SK-N-SH (cell line): ENCODE measurements at regions not wholly inside any gene's neighbourhood (a gene's known extent, or its start where the extent isn't known, plus 50 kb on each side); places are given as distances from the start of the nearest gene placed in this dataset.

Source experiments
- CTCF ChIA-PET: fragments of 300-600, 350-600 bp; formaldehyde crosslinking; extraction: SDS; loops from one replicate; lab custom pipeline; 2021; lab: Yijun Ruan, JAX
- POLR2A ChIA-PET: fragments of 350-600 bp; sonication (Branson Sonifier 250); formaldehyde crosslinking; extraction: SDS; loops from one replicate; lab custom pipeline; 2020; ENCODE audit warnings: antibody characterized with exemption, inconsistent platforms; lab: Yijun Ruan, JAX
- DNase-seq: peaks from one replicate; pipeline ENCODE4 v3.0.0; 2012
- H2AFZ ChIP-seq: fragments of 200-600 bp; sonication (generic); 2 replicates; pipeline ENCODE4 v1.8.1; 2016; ENCODE audit warnings: antibody characterized with exemption, mild to moderate bottlenecking, low read depth
- H3F3A ChIP-seq: fragments of 200-600 bp; sonication (generic); replicated peaks from 2 replicates; pipeline ENCODE3; 2016; ENCODE audit warnings: antibody characterized with exemption, mild to moderate bottlenecking; ENCODE audit not compliant: insufficient read depth
- H3K27ac ChIP-seq, 2 experiments: fragments of 200-500 bp in 1 of 2; fragments of 200-600 bp in 1 of 2; sonication (Bioruptor generic) in 1 of 2; sonication (generic), shearing (Covaris generic) in 1 of 2; 2 replicates each; pipeline versions ENCODE4 v1.5.1 to v1.6.1; 2014 to 2016; ENCODE audit warnings: low read depth in 2 of 2, inconsistent platforms in 1 of 2, low read length in 1 of 2, mild to moderate bottlenecking in 1 of 2, mixed read lengths in 1 of 2
- H3K27me3 ChIP-seq: fragments of 200-600 bp; sonication (generic), shearing (Covaris generic); 2 replicates; pipeline ENCODE4 v1.6.1; 2016; ENCODE audit warnings: mixed run types; ENCODE audit not compliant: insufficient read depth
- H3K36me3 ChIP-seq, 2 experiments: fragments of 200-500 bp in 1 of 2; fragments of 200-600 bp in 1 of 2; sonication (Bioruptor generic) in 1 of 2; sonication (generic) in 1 of 2; replicated peaks in 1 of 2; 2 replicates each; pipeline versions ENCODE3 to v1.5.1; 2014 to 2016; ENCODE audit warnings: low read length in 1 of 2, mild to moderate bottlenecking in 1 of 2; ENCODE audit not compliant: insufficient read depth in 2 of 2, control insufficient read depth in 1 of 2
- H3K4me1 ChIP-seq, 2 experiments: fragments of 200-500 bp in 1 of 2; fragments of 200-600 bp in 1 of 2; sonication (Bioruptor generic) in 1 of 2; sonication (generic), shearing (Covaris generic) in 1 of 2; 2 replicates each; pipeline versions ENCODE4 v1.5.1 to v1.6.1; 2014 to 2016; ENCODE audit warnings: low read depth in 1 of 2, low read length in 1 of 2, mixed run types in 1 of 2; ENCODE audit not compliant: insufficient read depth in 2 of 2, control insufficient read depth in 1 of 2
- H3K4me2 ChIP-seq: fragments of 200-600 bp; sonication (generic), shearing (Covaris generic); 2 replicates; pipeline ENCODE4 v1.6.1; 2017; ENCODE audit warnings: mixed run types
- H3K4me3 ChIP-seq, 2 experiments: fragments of 200-500 bp in 1 of 2; fragments of 200-600 bp in 1 of 2; sonication (Bioruptor generic) in 1 of 2; sonication (generic), shearing (Covaris generic) in 1 of 2; 2 replicates each; pipeline versions ENCODE4 v1.5.1 to v1.8.1; 2014 to 2016; ENCODE audit warnings: low read depth in 2 of 2, inconsistent platforms in 1 of 2, low read length in 1 of 2, mild to moderate bottlenecking in 1 of 2, mixed read lengths in 1 of 2, moderate library complexity in 1 of 2
- H3K79me2 ChIP-seq: fragments of 200-600 bp; sonication (generic); 2 replicates; pipeline ENCODE4 v1.8.1; 2017; ENCODE audit warnings: mild to moderate bottlenecking; ENCODE audit not compliant: insufficient read depth
- H3K9ac ChIP-seq: fragments of 200-600 bp; sonication (generic); 2 replicates; pipeline ENCODE4 v1.6.1; 2017; ENCODE audit warnings: mixed run types
- H3K9me2 ChIP-seq: fragments of 200-600 bp; sonication (generic); 2 replicates; pipeline ENCODE4 v1.6.1; 2017; ENCODE audit warnings: mixed run types
- H3K9me3 ChIP-seq: fragments of 200-600 bp; sonication (generic); 2 replicates; pipeline ENCODE4 v1.6.1; 2017; ENCODE audit warnings: mixed run types, mild to moderate bottlenecking, moderate library complexity
- H4K20me1 ChIP-seq: fragments of 200-600 bp; sonication (generic); 2 replicates; pipeline ENCODE4 v1.6.1; 2017; ENCODE audit warnings: mild to moderate bottlenecking, mixed run types; ENCODE audit not compliant: insufficient read depth
- CHD2 ChIP-seq: fragments of 150-350 bp; IDR thresholded peaks from 2 replicates; pipeline ENCODE4 v1.6.1; 2018; ENCODE audit warnings: low read length; ENCODE audit not compliant: partially characterized antibody
- ELF1 ChIP-seq: IDR thresholded peaks from 2 replicates; pipeline ENCODE4 v1.4.0; 2012
- FOXJ3 ChIP-seq: sonication (generic); formaldehyde crosslinking; IDR thresholded peaks from 2 replicates; pipeline ENCODE4 v1.5.1; 2020; ENCODE audit warnings: mild to moderate bottlenecking, missing genetic modification reagents
- FOXM1 ChIP-seq: IDR thresholded peaks from 2 replicates; pipeline ENCODE4 v1.4.0; 2012; ENCODE audit warnings: low read depth, mild to moderate bottlenecking
- GABPA ChIP-seq: IDR thresholded peaks from 2 replicates; pipeline ENCODE4 v1.4.0; 2012; ENCODE audit warnings: low read depth, mild to moderate bottlenecking
- JUND ChIP-seq: IDR thresholded peaks from 2 replicates; pipeline ENCODE4 v1.4.0; 2012
- MEF2A ChIP-seq: IDR thresholded peaks from 2 replicates; pipeline ENCODE4 v1.4.0; 2012; ENCODE audit warnings: low read depth, borderline replicate concordance
- MXI1 ChIP-seq: IDR thresholded peaks from 2 replicates; pipeline ENCODE4 v1.6.1; 2012; ENCODE audit warnings: mild to moderate bottlenecking, low read depth, low read length, improper control_type of control experiment
- NFIC ChIP-seq: IDR thresholded peaks from 2 replicates; pipeline ENCODE4 v1.4.0; 2012; ENCODE audit warnings: borderline replicate concordance
- NRF1 ChIP-seq: IDR thresholded peaks from 2 replicates; pipeline ENCODE4 v1.6.1; 2012; ENCODE audit warnings: low read depth, mild to moderate bottlenecking, low read length
- POLR2AphosphoS5 ChIP-seq: IDR thresholded peaks from 2 replicates; pipeline ENCODE4 v1.6.1; 2012; ENCODE audit warnings: low read depth, low read length
- RAD21 ChIP-seq: IDR thresholded peaks from 2 replicates; pipeline ENCODE4 v1.6.1; 2012; ENCODE audit warnings: mild to moderate bottlenecking, low read length
- RXRA ChIP-seq: IDR thresholded peaks from 2 replicates; pipeline ENCODE4 v1.4.0; 2012; ENCODE audit warnings: low read depth, mild to moderate bottlenecking, borderline replicate concordance
- SIN3A ChIP-seq: IDR thresholded peaks from 2 replicates; pipeline ENCODE4 v1.6.1; 2012; ENCODE audit warnings: low read depth, mild to moderate bottlenecking, low read length, moderate library complexity, borderline replicate concordance
- SMC3 ChIP-seq: IDR thresholded peaks from 2 replicates; pipeline ENCODE4 v1.6.1; 2012; ENCODE audit warnings: low read depth, low read length, improper control_type of control experiment
- TCF12 ChIP-seq: IDR thresholded peaks from 2 replicates; pipeline ENCODE4 v1.4.0; 2012
- TEAD4 ChIP-seq: IDR thresholded peaks from 2 replicates; pipeline ENCODE4 v1.4.0; 2012; ENCODE audit warnings: mild to moderate bottlenecking, borderline replicate concordance; ENCODE audit not compliant: insufficient read depth
- YY1 ChIP-seq: IDR thresholded peaks from 2 replicates; pipeline ENCODE4 v1.4.0; 2012; ENCODE audit warnings: low read depth, mild to moderate bottlenecking
- WGBS: methylation state at CpG from one replicate; pipeline ENCODE4 v1.1.6; 2017; ENCODE audit warnings: low lambda C conversion rate; 5-methylcytosine and 5-hydroxymethylcytosine counted together
- TF ChIP-seq, protein P1 (sequence below): IDR thresholded peaks from 2 replicates; pipeline ENCODE4 v1.4.0; 2012; ENCODE audit warnings: low read depth
- TF ChIP-seq, protein P2 (sequence below): IDR thresholded peaks from 2 replicates; pipeline ENCODE4 v1.6.1; 2012; ENCODE audit warnings: mild to moderate bottlenecking, low read depth, low read length, moderate library complexity
- TF ChIP-seq, protein P3 (sequence below): fragments of 150-350 bp; IDR thresholded peaks from 2 replicates; pipeline ENCODE4 v1.6.1; 2017; ENCODE audit warnings: antibody characterized with exemption, low read length, low read depth, borderline replicate concordance
- TF ChIP-seq, protein P4 (sequence below): IDR thresholded peaks from 2 replicates; pipeline ENCODE4 v1.4.0; 2012; ENCODE audit warnings: low read depth, borderline replicate concordance
- TF ChIP-seq, protein P5 (sequence below): IDR thresholded peaks from 2 replicates; pipeline ENCODE4; 2012

DNA sequence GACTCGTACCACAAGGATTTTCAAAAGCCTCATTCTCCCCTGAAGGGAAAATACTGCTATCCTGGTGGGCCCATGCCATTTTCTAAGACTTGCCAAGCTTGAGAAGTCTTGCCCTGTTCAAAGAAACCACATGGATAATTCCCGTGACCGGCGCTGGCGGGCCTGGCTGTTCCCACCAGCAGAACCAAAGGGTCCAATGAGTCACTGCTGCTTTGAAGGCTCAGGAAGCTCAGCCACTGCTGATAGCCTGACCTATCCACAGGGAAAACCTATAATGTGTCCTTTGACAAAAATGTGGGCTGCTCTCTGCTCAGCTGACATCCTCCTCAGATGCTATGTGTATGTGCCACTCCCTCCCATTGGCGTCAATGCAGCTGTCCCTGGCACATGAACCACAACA lies 137.9 kb upstream of the RAB12 start:
- Histone ChIP-seq H3K9me2 (no peaks in the 10 kb centered on the region), H3K9ac (no peak overlapping the region), H2AFZ (no peak overlapping the region), H3K27me3 (no peaks in the 10 kb centered on the region), H3F3A (no peaks in the 10 kb centered on the region), H3K36me3 (no peaks in the 10 kb centered on the region), H3K79me2 (no peaks in the 10 kb centered on the region), H3K4me3 (no peak overlapping the region), H4K20me1 (no peaks in the 10 kb centered on the region), H3K4me1 (peaks cover 0 to 12% of the 10 kb centered on the region in 2 experiments; a peak in 1 of 4 replicates), H3K9me3 (no peaks in the 10 kb centered on the region), H3K27ac (no peak overlapping the region), H3K4me2 (no peak overlapping the region)
- 86% methylated on average over 6 of the region's 6 CpGs for WGBS
- TF ChIP-seq NRF1 (no peak), FOXM1 (no peak), YY1 (no peak), FOXJ3 (CRISPR knock-in tag) (no peak), ELF1 (no peak), MEF2A (no peak), NFIC (no peak), MXI1 (no peak), TCF12 (no peak), SMC3 (no peak), CHD2 (no peak), RAD21 (no peak), POLR2AphosphoS5 (no peak), GABPA (no peak), JUND (no peak)
- TF ChIP-seq, protein P1, sequence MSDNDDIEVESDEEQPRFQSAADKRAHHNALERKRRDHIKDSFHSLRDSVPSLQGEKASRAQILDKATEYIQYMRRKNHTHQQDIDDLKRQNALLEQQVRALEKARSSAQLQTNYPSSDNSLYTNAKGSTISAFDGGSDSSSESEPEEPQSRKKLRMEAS, result no peak
- TF ChIP-seq, protein P2, sequence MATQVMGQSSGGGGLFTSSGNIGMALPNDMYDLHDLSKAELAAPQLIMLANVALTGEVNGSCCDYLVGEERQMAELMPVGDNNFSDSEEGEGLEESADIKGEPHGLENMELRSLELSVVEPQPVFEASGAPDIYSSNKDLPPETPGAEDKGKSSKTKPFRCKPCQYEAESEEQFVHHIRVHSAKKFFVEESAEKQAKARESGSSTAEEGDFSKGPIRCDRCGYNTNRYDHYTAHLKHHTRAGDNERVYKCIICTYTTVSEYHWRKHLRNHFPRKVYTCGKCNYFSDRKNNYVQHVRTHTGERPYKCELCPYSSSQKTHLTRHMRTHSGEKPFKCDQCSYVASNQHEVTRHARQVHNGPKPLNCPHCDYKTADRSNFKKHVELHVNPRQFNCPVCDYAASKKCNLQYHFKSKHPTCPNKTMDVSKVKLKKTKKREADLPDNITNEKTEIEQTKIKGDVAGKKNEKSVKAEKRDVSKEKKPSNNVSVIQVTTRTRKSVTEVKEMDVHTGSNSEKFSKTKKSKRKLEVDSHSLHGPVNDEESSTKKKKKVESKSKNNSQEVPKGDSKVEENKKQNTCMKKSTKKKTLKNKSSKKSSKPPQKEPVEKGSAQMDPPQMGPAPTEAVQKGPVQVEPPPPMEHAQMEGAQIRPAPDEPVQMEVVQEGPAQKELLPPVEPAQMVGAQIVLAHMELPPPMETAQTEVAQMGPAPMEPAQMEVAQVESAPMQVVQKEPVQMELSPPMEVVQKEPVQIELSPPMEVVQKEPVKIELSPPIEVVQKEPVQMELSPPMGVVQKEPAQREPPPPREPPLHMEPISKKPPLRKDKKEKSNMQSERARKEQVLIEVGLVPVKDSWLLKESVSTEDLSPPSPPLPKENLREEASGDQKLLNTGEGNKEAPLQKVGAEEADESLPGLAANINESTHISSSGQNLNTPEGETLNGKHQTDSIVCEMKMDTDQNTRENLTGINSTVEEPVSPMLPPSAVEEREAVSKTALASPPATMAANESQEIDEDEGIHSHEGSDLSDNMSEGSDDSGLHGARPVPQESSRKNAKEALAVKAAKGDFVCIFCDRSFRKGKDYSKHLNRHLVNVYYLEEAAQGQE, result no peak
- DNase-seq, result no peak
- ChIA-PET POLR2A (no interaction called here), CTCF (interaction anchor here (1.1 to 1.2 kb wide), 2 partner anchors 9 to 682 kb away, joined by 4 to 8 read pairs; no protein-coding TSS in a partner anchor)

DNA sequence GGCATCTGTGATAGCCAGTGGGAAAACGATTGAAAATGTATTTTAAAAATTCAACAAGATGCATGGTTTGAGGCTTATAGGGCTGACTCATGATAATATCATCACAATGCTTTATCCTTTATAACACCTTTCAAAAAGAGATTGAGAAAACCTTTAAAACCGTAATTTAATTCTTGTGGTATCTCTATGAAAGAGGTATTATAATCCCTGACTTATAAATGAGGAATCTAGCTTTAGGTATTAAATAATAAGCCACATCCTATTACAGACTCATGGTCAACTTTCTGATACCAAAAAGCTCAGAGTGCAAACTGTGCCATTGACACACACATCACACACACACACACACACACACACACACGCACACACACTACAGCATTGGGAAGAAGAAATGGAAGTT lies 134.6 kb upstream of the RAB12 start:
- Histone ChIP-seq H4K20me1 (no peaks in the 10 kb centered on the region), H3K4me3 (no peak overlapping the region), H3K27ac (no peak overlapping the region), H3K36me3 (no peaks in the 10 kb centered on the region), H3K9ac (no peak overlapping the region), H3K9me3 (no peaks in the 10 kb centered on the region), H3K27me3 (no peaks in the 10 kb centered on the region), H3F3A (no peaks in the 10 kb centered on the region), H3K4me2 (no peak overlapping the region), H3K79me2 (no peaks in the 10 kb centered on the region), H2AFZ (no peak overlapping the region), H3K9me2 (no peaks in the 10 kb centered on the region), H3K4me1 (peaks cover 0 to 3% of the 10 kb centered on the region in 2 experiments; a peak in 1 of 4 replicates)
- POLR2A ChIA-PET, result no interaction called here
- 39% methylated on average over 3 of the region's 3 CpGs for WGBS
- no peak for DNase-seq
- CTCF ChIA-PET, result no interaction called here
- TF ChIP-seq RXRA (no peak), MXI1 (no peak), GABPA (no peak), NRF1 (no peak), SIN3A (no peak), CHD2 (no peak), FOXJ3 (CRISPR knock-in tag) (no peak), JUND (no peak), SMC3 (no peak), RAD21 (no peak), TEAD4 (no peak), ELF1 (no peak)
- TF ChIP-seq, protein P3, sequence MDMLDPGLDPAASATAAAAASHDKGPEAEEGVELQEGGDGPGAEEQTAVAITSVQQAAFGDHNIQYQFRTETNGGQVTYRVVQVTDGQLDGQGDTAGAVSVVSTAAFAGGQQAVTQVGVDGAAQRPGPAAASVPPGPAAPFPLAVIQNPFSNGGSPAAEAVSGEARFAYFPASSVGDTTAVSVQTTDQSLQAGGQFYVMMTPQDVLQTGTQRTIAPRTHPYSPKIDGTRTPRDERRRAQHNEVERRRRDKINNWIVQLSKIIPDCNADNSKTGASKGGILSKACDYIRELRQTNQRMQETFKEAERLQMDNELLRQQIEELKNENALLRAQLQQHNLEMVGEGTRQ, result no peak
- TF ChIP-seq, protein P4, sequence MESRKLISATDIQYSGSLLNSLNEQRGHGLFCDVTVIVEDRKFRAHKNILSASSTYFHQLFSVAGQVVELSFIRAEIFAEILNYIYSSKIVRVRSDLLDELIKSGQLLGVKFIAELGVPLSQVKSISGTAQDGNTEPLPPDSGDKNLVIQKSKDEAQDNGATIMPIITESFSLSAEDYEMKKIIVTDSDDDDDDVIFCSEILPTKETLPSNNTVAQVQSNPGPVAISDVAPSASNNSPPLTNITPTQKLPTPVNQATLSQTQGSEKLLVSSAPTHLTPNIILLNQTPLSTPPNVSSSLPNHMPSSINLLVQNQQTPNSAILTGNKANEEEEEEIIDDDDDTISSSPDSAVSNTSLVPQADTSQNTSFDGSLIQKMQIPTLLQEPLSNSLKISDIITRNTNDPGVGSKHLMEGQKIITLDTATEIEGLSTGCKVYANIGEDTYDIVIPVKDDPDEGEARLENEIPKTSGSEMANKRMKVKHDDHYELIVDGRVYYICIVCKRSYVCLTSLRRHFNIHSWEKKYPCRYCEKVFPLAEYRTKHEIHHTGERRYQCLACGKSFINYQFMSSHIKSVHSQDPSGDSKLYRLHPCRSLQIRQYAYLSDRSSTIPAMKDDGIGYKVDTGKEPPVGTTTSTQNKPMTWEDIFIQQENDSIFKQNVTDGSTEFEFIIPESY, result no peak
- TF ChIP-seq, protein P5, sequence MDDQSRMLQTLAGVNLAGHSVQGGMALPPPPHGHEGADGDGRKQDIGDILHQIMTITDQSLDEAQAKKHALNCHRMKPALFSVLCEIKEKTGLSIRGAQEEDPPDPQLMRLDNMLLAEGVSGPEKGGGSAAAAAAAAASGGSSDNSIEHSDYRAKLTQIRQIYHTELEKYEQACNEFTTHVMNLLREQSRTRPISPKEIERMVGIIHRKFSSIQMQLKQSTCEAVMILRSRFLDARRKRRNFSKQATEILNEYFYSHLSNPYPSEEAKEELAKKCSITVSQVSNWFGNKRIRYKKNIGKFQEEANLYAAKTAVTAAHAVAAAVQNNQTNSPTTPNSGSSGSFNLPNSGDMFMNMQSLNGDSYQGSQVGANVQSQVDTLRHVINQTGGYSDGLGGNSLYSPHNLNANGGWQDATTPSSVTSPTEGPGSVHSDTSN, result no peak
